GM19455 (cell line): ENCODE measurements at regions not wholly inside any gene's neighbourhood (a gene's known extent, or its start where the extent isn't known, plus 50 kb on each side); places are given as distances from the start of the nearest gene placed in this dataset.
"Not testable (repeated sequence)": the region's sequence is repeated elsewhere in the genome, so short reads cannot be mapped to it uniquely, and the experiment has no call there.

Source experiments
- ATAC-seq: cut with Tn5 transposase; IDR thresholded peaks from one replicate; pipeline ENCODE4 v1.9.1; 2021; ENCODE audit not compliant: unreplicated experiment

- ATAC-seq: no peak
These were observed 51.6 kb upstream of the CNTLN start for GRCh38 chr9:17083258-17083657.

DNA sequence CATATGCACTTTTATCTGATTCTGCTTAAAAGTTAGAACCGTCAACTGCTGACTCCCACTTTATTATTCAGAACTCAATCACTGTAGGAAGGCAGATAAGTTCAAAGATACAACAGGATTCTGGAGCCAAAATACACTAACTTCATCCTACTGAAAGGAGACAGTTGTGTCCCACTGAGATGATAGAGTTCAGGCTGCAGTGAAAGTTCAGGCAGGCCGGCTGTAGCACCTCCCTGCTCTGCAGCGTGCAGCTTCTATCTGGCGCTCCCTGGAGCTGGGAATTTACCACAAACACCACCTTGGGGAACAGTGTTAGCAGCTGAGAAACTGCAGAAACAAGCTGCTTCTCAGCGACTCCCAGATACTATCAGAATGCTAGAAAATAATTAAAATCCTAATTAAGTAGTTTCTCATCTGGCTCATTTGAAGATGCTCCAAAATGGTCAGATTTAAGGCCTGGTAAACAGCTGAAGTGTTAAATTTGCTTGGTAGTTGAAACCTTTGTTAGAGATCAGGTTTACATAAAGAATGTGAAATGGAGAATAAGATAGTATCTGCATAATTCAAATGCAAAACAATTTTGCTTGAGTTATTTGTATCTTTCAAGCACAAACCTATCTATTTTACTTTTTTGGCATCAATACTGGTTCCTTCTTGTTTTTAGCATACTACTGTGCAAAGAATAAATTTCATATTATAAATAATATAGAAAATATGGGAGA lies 52.3 kb upstream of the CNTLN start:
- no peak for ATAC-seq

DNA sequence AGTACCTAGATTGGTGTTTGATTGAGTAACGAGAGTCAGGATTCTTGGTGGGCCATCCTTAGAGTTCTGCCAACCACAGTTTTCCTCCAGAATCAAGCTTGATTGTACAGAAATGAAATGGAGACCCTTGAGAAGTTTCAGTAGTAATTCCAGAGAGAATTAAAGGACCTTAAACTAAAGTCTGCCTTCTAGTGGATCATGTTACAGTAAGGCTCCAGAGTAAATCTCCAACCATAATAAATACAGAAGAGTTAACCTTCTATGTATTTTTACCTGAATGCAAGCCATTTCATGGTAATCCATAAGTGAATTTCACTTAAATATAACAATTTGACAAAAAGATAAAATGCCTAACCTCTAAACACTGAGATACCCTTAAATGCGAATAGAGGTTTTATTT lies 53.0 kb upstream of the CNTLN start:
- ATAC-seq: no peak

DNA sequence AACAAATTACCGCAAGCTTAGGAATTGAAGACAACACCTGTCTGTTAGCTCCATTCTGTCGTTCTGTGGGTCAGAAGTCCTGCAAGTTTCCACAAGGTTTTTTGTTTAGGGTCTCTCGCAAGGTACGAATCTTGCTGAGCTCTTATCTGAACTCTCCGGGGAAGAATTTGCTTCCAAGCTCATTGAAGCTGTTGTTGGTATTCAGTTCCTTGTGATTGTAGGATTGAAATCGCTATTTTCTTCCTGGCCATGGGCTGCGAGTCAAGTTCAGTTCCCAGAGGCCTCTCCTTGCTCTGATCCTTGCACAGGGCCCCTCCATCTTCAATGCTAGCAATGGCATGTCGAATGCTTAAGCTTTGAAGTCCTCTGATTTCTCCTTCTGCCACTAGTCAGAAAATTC lies 53.5 kb upstream of the CNTLN start:
- ATAC-seq: no peak

DNA sequence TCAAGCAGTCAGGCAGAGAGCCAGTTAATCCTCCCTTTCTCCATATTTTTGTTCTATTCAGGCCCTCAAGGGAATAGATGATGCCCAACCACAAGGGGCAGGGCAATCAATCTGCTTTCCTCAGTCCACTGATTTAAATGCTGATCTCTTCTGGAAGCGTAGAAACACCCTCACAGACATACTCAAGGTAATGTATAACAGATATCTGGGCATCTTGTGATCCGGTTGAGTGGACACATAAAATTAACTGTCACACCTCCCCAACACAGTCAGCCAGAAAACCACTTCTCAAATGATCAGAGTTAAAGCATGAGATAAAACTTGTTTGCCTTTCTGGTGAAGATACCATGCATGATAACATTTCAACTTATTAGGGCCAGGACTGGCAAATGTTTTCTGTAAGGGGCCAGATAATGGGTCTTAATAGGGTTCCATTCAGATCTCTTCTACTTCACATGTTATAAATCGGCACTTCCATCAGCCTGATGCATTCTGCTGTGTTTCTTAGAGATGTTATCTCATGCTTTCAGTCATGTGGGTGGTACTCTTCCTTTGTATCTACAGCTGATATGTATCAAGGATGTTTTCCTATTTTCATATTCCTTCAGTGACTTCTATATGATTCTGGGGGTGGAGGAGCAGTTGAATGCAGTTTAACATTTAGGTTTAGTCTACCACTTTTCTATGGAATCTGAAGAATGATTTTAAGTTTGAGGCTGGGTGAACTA lies 58.9 kb upstream of the CNTLN start:
- no peak for ATAC-seq

DNA sequence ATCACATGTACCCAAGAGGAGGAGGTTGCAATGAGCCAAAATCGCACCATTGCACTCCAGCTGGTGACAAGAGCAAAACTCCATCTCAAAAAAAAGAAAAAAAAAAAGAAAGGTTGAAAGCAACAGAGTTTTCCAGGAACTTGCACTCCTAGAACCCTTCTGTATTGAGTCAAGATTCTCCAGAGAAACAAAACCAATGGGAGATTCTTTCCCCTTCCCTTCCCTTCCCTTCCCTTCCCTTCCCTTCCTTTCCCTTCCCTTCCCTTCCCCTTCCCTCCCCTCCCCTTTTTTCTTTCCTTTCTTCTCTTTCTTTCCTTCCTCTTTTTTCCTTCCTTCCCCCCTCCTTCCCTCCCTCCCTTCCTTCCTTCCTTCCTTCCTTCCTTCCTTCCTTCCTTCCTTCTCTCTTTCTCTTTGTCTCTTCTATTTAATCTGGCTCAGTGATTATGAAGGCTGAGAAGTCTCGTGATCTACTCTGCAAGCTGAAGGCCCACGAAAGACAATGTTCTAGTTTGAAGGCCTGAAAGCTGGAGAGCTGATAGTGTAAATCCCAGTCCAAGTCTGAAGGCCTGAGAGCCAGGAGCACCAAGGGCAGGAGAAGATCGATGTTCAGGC lies 59.6 kb upstream of the CNTLN start:
- ATAC-seq: no peak

- ATAC-seq: not testable (repeated sequence)
These were observed 62.3 kb upstream of the CNTLN start for GRCh38 chr9:17072563-17072962.

DNA sequence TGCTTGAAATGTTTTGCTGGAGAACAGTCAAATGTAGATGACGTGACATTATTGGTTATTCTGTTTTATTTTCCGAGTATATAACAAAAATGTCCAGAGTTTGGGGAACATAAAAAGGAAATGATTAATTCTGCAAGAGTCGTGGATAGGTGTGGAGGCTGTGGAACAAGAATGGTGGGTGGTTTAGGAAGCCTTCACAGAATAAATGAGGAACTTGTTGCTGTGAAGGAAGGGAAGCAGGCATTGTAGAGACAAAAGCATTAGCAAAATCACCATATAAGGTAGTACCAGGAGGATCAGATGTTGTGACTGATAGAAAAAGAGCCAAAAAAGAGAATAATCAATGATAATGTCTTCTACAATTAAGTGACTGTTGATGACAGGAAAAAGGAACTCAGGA lies 66.2 kb upstream of the CNTLN start:
- no peak for ATAC-seq

DNA sequence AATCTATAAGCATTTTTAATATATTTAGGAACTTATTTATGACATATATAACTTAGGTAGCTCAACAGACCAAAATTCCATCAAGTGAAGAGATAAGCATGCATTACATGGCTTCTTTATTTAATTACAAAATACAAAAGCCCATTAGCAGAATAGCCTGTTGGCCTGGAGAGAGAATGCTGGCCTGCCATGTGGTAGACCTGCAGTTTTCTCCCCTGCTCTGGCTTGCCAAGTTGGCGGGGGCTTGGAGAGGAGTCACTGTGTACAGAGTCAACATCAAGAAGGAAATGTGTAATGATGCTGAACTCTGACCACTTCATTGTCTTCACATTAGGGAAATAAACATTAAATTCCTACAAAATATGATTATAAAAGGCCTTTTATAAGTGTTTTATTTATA lies 69.8 kb upstream of the CNTLN start:
- ATAC-seq: no peak

DNA sequence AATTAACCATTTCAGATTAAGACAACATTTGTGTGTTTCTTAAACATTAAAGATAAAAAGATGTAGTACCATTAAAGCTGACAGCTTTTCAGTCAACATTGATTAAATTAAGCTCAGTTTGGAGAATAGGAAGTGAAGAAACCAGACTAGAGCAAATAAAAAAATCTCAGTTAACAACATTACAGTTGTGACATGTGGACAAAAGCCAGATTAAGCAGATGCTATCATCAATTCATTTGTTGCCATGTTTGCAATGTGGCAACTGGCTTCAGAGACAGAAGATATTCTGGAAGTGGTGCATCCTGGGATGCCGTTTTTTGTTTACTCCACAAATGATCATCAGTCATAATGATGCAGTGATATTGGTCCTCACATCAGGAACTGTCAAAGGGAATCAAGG lies 70.3 kb upstream of the CNTLN start:
- no peak for ATAC-seq

DNA sequence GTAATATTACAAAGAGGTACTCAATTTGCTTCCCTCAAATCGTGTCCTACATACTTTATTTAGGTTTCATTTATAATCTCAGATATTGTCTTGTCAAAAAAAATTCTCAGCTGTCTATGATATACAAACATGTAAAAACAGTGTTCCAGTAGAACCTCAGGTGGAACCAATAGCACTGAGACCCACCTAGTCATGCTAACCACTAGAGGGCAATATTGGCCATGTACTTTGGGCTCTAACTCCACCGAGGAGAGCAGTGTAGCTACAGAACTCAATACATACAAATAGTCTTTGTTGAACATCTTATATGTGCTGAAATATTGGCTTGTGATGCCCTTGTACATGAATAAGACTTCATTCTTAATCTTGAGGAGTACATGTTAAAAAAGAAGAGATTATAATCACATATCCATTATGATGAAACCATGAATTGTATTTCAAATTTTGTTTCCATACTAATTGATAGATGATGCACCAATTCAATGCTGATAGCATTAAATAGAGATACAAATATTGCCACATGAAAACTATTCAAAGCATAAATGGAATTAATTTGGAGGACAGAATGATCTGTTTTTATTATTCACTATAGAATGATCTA lies 71.2 kb upstream of the CNTLN start:
- peak; percentile 82 for ATAC-seq

DNA sequence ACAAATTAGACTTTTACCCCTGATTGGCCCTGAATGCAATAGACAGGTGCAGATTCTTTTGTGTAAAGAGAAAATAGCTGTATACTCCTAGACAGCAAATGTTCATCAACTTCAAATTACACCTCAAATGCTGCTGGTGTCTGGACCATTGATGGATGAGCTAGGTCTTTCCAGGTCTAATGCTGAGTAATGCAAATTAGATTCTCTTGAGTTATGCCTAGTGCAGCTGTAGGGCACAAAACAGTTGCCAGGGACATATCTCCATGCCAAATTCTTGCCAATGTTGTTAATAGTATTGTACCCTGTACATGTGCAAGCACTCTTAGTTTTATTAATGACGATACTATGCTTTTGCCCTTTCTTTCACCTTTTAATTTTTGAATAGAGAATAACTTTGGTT lies 72.3 kb upstream of the CNTLN start:
- ATAC-seq: no peak

GRCh38 chr9:17060450-17060849 lies 74.4 kb upstream of the CNTLN start:
- ATAC-seq: no peak

- no peak for ATAC-seq
These were observed 75.4 kb upstream of the CNTLN start for GRCh38 chr9:17059465-17059864.

DNA sequence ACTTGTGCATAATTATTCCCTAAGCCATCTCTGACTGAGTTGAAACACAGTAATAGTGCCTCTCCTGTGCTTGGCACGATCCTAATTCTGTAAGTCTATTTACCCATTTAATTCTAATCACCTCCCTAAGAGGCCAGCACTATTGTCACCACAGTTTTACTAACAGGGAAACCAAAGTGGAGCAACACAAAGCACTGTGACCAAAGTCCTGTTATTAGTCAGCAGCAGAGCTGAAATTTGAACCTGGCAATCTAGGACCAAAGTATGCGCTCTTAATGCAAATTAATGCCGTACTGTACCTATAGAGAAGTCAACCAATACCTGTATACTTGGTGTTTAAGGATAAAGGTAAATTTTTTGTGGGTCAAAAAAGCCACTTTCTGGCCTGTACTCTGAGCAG lies 77.1 kb upstream of the CNTLN start:
- ATAC-seq: no peak

DNA sequence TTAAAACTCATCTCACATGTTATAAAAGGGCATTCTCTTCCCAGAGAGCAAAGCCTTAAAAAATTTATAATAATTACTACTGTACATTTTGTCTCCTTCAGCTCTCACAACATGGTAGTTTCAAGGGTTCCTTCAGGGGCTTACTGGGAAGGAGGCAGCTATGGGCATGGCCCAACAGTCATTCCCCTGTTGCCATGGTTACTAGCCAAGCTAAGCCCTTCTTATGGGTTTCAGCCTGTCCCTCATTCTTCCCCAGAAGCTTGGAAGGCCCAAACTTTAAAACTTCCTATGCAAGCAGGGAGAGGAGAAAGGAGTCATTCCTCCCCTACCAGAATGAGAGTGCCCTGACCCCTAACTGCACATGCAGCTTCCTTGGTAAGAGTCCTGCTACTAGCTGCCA lies 82.2 kb upstream of the CNTLN start:
- ATAC-seq: no peak

- ATAC-seq: no peak
These were observed 89.4 kb upstream of the CNTLN start for GRCh38 chr9:17045381-17045940.

- ATAC-seq: no peak
These were observed 103.3 kb upstream of the CNTLN start for GRCh38 chr9:17031546-17031945.

- no peak for ATAC-seq
These were observed 109.6 kb upstream of the CNTLN start for GRCh38 chr9:17025281-17025680.

GRCh38 chr9:17024129-17024528 lies 110.7 kb upstream of the CNTLN start:
- ATAC-seq: no peak

DNA sequence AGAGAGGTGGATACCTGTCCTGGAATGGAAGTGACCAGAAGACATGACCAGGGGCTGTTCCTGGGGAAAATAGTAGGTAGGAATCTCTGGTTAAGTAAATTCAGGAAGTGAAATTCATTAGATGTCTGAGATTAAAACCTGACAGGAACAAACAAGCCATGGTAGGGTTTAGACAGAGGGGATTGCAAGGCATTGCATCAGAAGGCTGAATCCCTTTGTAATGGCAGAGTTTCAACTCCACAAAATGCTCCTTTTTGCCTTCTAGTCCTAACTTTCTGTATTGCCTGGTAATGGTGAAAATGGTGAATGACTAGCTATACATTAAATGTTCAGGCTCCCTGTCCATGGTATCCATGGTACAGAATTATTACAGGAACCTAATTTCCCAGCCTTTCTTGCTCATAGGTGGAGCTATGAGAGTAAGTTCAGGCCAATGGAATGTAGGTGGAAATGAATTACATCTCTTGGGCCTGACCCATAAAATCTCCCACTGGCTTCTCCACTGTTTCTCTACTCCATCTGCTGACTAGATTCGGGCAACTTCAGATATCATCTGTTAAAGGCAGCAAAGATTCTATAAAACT lies 113.4 kb upstream of the CNTLN start:
- ATAC-seq: no peak
